Testis (tissue), 2 donors: ENCODE measurements at regions not wholly inside any gene's neighbourhood (a gene's known extent, or its start where the extent isn't known, plus 50 kb on each side); places are given as distances from the start of the nearest gene placed in this dataset.

Source experiments
- DNase-seq: peaks from one replicate; pipeline ENCODE4 v3.0.0-alpha.2; 2019
- H3K27ac ChIP-seq, 2 donors: fragments of 200-600 bp; sonication (generic); one replicate each; pipeline ENCODE4 v1.5.1; 2019
- H3K27me3 ChIP-seq: fragments of 200-600 bp; sonication (generic); one replicate; pipeline ENCODE4 v1.5.1; 2019
- H3K36me3 ChIP-seq: fragments of 200-600 bp; sonication (generic); one replicate; pipeline ENCODE4 v1.5.1; 2017; ENCODE audit warnings: low read depth; ENCODE audit errors: missing control alignments
- H3K4me1 ChIP-seq: fragments of 200-600 bp; sonication (generic); one replicate; pipeline ENCODE4 v1.5.1; 2019
- H3K4me3 ChIP-seq, 2 donors: fragments of 200-600 bp; sonication (generic); one replicate each; pipeline ENCODE4 v1.5.1; 2017 to 2019
- H3K9me3 ChIP-seq: fragments of 200-600 bp; sonication (generic); one replicate; pipeline ENCODE4 v1.5.1; 2017
- CTCF ChIP-seq, 3 experiments: fragments of 450-650 bp in 2 of 3; fragments of 200-600 bp in 1 of 3; sonication (generic) in 1 of 3; IDR thresholded peaks; one replicate each; pipeline ENCODE4 v1.5.1; 2016 to 2019; ENCODE audit warnings: antibody characterized with exemption in 3 of 3, mild to moderate bottlenecking in 2 of 3, moderate library complexity in 1 of 3
- POLR2A ChIP-seq: fragments of 450-650 bp; IDR thresholded peaks from one replicate; pipeline ENCODE4 v1.6.1; 2017; ENCODE audit warnings: antibody characterized with exemption, mild to moderate bottlenecking, moderate library complexity
- WGBS, 2 donors: methylation state at CpG; one replicate each; pipeline ENCODE4 v1.1.5; 2018; 5-methylcytosine and 5-hydroxymethylcytosine counted together
- intact Hi-C: fragments of 100-400 bp; cut with DNase I; formaldehyde crosslinking; loops from one replicate; pipeline ENCODE4 v1.15.1; 2023; ENCODE audit warnings: low total_unique reads

GRCh38 chr9:23145467-23145866 is 680.6 kb downstream of the ELAVL2 start:
- DNase-seq: no peak
- no peaks in the 10 kb centered on the region for H3K36me3 ChIP-seq
- no peak overlapping the region for H3K27ac ChIP-seq
- intact Hi-C loops: no loop called here
- H3K27me3 ChIP-seq: no peaks in the 10 kb centered on the region
- WGBS, 2 donors: 82 to 88% methylated on average over 1 of the region's 1 CpG
- H3K4me1 ChIP-seq: no peaks in the 10 kb centered on the region
- no peak for TF ChIP-seq POLR2A
- TF ChIP-seq CTCF (IDR thresholded peaks at IDR 0.05): no peak
- no peaks in the 10 kb centered on the region for H3K9me3 ChIP-seq
- no peak overlapping the region for H3K4me3 ChIP-seq

GRCh38 chr9:23153058-23153457 is 673.0 kb downstream of the ELAVL2 start:
- DNase-seq: no peak
- no peaks in the 10 kb centered on the region for H3K27me3 ChIP-seq
- H3K27ac ChIP-seq: no peak overlapping the region
- TF ChIP-seq POLR2A: no peak
- TF ChIP-seq CTCF (IDR thresholded peaks at IDR 0.05): no peak
- WGBS, 2 donors: 89 to 91% methylated on average over 7 of the region's 7 CpGs
- no peaks in the 10 kb centered on the region for H3K36me3 ChIP-seq
- H3K9me3 ChIP-seq: no peaks in the 10 kb centered on the region
- no peak overlapping the region for H3K4me3 ChIP-seq
- intact Hi-C loops: no loop called here
- no peaks in the 10 kb centered on the region for H3K4me1 ChIP-seq

- intact Hi-C loops: no loop called here
- WGBS, 2 donors: 92 to 93% methylated on average over 2 of the region's 2 CpGs
- Histone ChIP-seq H3K4me3 (no peak overlapping the region), H3K4me1 (no peaks in the 10 kb centered on the region), H3K27me3 (no peaks in the 10 kb centered on the region), H3K27ac (no peak overlapping the region), H3K9me3 (no peaks in the 10 kb centered on the region), H3K36me3 (no peaks in the 10 kb centered on the region)
- DNase-seq: no peak
- TF ChIP-seq CTCF (IDR thresholded peaks at IDR 0.05) (no peak), POLR2A (no peak)
These were observed 665.5 kb downstream of the ELAVL2 start for GRCh38 chr9:23160491-23160890.

GRCh38 chr9:23160952-23161469 is 665.0 kb downstream of the ELAVL2 start:
- Histone ChIP-seq H3K4me1 (no peaks in the 10 kb centered on the region), H3K4me3 (no peak overlapping the region), H3K9me3 (no peaks in the 10 kb centered on the region), H3K36me3 (no peaks in the 10 kb centered on the region), H3K27me3 (no peaks in the 10 kb centered on the region), H3K27ac (no peak overlapping the region)
- 100% methylated on average over 1 of the region's 1 CpG for WGBS, 2 donors
- intact Hi-C loops: no loop called here
- DNase-seq: no peak
- TF ChIP-seq CTCF (IDR thresholded peaks at IDR 0.05) (no peak), POLR2A (no peak)

GRCh38 chr9:23162789-23163188 is 663.3 kb downstream of the ELAVL2 start:
- no peaks in the 10 kb centered on the region for H3K36me3 ChIP-seq
- TF ChIP-seq POLR2A (no peak), CTCF (IDR thresholded peaks at IDR 0.05) (no peak)
- H3K9me3 ChIP-seq: no peaks in the 10 kb centered on the region
- intact Hi-C loops: no loop called here
- H3K27me3 ChIP-seq: no peaks in the 10 kb centered on the region
- H3K27ac ChIP-seq: no peak overlapping the region
- H3K4me3 ChIP-seq: no peak overlapping the region
- DNase-seq: no peak
- H3K4me1 ChIP-seq: no peaks in the 10 kb centered on the region
- 88 to 94% methylated on average over 2 to 3 of the region's 3 CpGs for WGBS, 2 donors
